ENCODE measurements at regions not wholly inside any gene's neighbourhood (a gene's known extent, or its start where the extent isn't known, plus 50 kb on each side); places are given as distances from the start of the nearest gene placed in this dataset.

DNA sequence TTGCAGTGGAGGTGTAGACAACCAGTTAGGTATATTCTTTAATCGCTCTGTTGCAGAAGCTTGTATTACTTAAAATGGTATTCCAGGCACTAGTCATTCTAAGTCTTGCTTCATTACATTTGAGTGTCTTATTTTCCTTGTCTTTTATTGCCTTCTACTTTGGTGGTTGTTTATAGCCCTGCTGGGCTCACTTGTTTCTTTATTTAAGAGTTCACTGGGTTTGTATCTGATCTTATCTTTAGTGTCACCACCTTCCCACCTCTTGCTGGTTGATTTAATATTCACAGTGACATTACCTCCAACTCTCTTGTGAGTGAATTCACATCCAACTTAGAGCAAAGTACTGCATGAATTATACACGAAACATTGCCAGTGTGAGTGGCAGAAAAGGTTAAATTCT is 83.6 kb upstream of the BNC2 start:
- no peak for TF ChIP-seq ZNF384 (IDR thresholded peaks at IDR 0.05)
- no peak for TF ChIP-seq NFRKB (IDR thresholded peaks at IDR 0.05)
- TF ChIP-seq CTBP1 (IDR thresholded peaks at IDR 0.05; ENCODE audit: borderline replicate concordance) = peak; percentile 93

Data from HEK293T (cell line).